ENCODE measurements at regions not wholly inside any gene's neighbourhood (a gene's known extent, or its start where the extent isn't known, plus 50 kb on each side); places are given as distances from the start of the nearest gene placed in this dataset.

GRCh38 chr21:21730512-21730911 is 732.3 kb downstream of the NCAM2 start:
- no peak for DNase-seq

DNA sequence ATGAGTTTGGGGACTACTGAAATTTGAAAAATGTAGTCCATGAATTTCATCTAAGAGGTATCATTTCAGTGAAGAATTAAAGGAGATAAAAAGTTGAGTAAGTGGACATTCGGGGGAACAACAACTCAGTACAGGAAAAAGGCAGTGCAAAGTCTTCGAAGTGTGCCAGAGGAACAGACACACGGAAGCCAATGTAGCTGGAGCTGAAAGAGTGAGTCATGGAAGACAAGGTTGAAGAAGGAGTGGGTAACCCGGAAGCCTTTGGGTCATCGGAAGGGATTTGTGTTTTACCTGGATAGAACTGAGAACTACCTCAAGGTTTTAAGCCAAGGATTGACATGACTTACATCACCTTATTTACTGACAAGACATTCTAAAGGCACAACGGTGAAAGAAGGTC is 733.4 kb downstream of the NCAM2 start:
- no peak for DNase-seq

GRCh38 chr21:21734088-21734487 is 735.9 kb downstream of the NCAM2 start:
- DNase-seq = no peak

DNA sequence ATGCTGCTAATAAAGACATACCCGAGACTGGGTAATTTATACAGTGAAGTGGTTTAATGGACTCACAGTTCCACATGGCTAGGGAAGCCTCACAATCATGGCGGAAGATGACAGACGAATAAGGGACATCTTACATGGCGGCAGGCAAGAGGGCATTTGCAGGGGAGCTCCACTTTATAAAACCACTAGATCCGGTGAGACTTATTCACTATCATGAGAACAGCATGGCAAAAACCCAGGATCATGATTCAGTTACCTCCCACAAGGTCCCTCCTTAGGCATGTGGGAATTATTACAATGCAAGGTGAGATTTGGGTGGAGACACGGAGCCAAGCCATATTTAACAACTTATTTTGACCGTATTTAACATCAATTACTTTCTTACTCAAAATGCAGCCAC is 739.0 kb downstream of the NCAM2 start:
- DNase-seq = no peak

- DNase-seq = no peak
These were observed 742.0 kb downstream of the NCAM2 start for GRCh38 chr21:21740207-21740606.

DNA sequence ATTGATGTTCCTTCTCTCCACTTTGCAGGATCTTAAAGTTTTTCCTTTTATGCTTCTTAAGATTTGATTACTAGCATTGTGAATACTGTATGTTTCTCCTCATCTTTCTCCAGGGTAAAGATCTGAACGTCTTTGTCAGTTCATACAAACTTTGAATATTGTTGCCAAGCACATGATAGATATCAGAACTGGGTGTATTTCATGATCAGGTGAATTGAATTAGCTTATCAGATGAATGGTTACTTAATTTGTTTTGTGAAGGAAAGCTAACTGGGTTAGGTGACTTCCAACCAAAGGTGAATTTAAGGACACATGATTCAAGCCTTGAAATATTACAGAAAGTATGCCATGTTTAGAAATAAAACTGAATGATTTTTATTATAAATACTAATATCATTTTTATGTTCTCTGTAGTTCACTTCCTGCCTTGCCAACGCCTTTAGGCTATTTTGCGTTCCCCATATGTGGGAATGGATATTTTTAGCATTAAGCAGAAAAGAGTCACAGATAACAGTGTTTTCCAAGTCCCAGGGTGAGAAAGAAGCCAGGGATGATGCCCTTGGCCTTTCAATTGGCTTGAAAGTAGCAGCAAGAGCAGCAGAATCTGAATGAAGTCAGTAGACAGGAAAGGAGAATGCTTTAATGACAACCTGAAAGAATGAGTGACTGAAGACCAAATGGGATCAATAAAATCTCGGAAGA is 752.1 kb downstream of the NCAM2 start:
- DNase-seq = no peak

- no peak for DNase-seq
These were observed 753.1 kb downstream of the NCAM2 start for GRCh38 chr21:21751286-21751685.

DNA sequence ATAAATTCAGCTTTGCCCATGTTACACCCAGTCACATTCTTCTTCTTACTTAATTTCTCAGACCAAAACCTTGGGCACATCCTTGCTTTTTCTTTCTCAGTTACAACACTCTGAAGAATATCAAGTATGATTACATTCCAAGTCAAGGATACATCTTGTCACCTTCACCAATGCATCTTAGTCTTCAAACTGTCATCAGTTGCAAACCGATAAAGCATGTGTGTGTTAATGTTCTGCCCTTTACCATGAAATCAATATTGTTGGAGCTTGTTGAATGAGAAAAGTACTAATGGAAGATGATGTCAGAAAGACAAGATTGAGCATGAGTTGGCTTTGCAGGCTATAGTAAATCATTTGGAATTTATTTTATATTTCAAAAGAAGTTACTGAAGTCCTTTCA is 764.6 kb downstream of the NCAM2 start:
- no peak for DNase-seq

GRCh38 chr21:21764281-21764680 is 766.1 kb downstream of the NCAM2 start:
- no peak for DNase-seq

GRCh38 chr21:21767276-21767675 is 769.1 kb downstream of the NCAM2 start:
- no peak for DNase-seq

GRCh38 chr21:21788591-21788990 is 790.4 kb downstream of the NCAM2 start:
- no peak for DNase-seq

GRCh38 chr21:21801921-21802320 is 803.7 kb downstream of the NCAM2 start:
- no peak for DNase-seq

- no peak for DNase-seq
These were observed 808.7 kb downstream of the NCAM2 start for GRCh38 chr21:21806711-21807597.

DNA sequence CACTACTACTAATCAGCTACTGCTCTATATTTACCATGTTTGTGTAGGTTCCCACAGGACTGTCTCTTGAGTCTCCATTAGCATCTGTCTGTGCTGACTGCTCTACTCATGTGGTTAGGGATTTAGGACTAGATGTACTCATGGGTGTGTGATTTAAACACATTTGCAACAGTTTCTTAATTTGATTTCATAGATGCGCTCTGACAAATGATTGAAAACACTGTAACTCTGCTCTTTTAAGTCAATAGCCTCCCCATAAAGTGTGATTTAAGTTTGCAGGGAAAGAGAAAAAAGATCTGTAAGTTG is 809.3 kb downstream of the NCAM2 start:
- no peak for DNase-seq

DNA sequence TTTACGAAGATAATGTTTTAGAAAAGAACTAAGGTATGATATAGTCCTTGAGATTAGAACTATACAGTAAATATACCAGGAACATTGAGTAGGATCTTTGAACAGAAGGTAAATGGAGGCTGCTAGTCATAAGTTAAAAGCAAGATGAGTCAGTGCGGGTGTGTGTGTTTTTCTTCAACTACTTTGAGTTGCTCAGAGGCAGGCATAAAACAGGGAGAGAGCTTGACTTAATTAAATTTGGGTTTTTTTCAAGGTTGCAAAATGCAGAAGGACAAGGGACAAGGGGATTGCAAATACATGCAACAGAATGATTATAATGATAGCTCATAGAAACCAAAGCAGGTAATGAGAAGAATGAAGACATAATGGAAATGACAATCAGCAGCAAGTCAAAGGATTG is 815.1 kb downstream of the NCAM2 start:
- no peak for DNase-seq

DNA sequence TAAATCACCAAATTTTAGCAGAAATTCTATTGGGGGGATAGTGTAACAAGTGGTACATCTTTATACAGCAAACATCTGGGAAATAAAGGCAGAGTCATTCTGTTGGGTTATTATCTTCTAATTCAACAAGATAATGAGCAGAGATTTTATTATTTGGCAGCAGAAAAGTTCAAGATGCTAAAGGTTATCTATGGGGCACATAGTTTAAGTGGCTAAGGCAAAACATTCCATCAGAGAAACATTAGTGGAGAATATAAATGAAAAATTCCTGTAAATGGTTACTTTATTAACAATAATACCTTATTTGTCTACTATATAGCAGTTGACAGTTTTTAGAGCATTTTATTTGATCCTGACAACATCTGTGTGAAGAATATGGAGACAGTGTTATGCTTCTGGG is 815.7 kb downstream of the NCAM2 start:
- DNase-seq = no peak

DNA sequence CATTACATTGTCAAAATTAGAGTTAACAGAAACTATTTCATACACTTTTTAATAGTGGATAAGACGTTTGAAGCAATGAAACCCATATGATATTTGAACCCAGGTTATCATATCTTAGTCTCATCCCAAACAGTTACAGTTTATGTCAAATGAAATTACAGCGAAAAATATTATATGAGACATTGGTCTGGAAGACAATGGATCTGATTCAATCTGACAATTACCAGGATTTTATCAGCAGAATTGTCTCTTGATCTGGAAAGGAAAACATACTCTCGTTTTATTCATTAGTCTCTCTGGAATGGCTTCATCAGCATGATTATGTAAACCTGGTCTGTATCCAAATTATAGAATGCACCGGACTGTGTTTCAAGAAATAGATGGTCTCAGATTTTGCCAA is 818.6 kb downstream of the NCAM2 start:
- no peak for DNase-seq

- DNase-seq = no peak
These were observed 820.7 kb downstream of the NCAM2 start for GRCh38 chr21:21818898-21819297.

DNA sequence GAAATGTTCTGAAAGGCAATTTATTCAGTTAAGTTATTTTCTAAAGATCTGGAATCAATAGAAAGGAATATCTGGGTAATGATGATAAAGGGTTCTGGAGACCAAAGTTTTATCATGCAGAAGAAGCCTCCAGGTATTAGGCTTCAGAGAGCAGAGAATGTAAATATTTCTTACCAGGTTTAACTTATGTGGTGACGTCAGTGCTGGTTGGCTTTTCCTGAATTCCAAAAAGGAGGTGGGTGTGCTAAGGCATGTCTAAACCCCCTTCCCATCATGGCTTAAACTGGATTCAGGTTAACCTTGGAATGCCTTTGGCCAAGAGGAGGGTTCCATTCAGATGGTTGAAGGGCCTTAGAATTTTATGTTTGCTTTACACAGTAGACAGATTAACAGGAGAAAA is 829.9 kb downstream of the NCAM2 start:
- no peak for DNase-seq

- DNase-seq = no peak
These were observed 832.8 kb downstream of the NCAM2 start for GRCh38 chr21:21831036-21831435.

DNA sequence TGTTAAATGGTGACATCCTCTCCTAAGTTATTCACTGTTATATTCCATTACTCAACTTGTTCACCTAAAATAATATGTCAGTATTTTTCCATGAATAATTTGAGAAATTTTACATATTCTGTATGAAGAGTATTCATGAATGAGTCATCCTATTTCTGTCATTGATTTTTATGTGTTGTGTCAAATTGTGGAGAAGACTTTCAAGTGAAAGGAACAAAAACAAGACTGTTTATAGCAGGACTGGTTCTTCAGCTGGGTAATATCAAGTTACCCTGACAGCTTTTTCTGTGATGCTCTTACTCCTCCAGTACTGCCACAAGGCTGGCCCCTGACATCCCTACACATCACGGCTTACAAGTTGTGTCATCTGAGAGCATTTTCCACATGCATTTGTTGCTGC is 847.7 kb downstream of the NCAM2 start:
- DNase-seq = no peak

- no peak for DNase-seq
These were observed 853.0 kb downstream of the NCAM2 start for GRCh38 chr21:21851205-21851604.

- no peak for DNase-seq
These were observed 853.4 kb downstream of the NCAM2 start for GRCh38 chr21:21851657-21852056.

GRCh38 chr21:21858502-21859334 is 860.5 kb downstream of the NCAM2 start:
- DNase-seq = no peak

All from CD4-positive, alpha-beta T cell treated with Interleukin-10 for 1 hour (primary cell).